ENCODE measurements at regions not wholly inside any gene's neighbourhood (a gene's known extent, or its start where the extent isn't known, plus 50 kb on each side); places are given as distances from the start of the nearest gene placed in this dataset.

- DNase-seq (ENCODE audit: low spot score) (no peak), ATAC-seq (no peak), FAIRE-seq (no peak)
- POLR2A ChIA-PET: no interaction called here
- H3K9me3 ChIP-seq (ENCODE audit: low read length): no peaks in the 10 kb centered on the region
- no peak overlapping the region for H3K4me2 ChIP-seq (ENCODE audit: low read depth, low read length)
- no peak overlapping the region for H3K27ac ChIP-seq (ENCODE audit: extremely low read length, insufficient read depth, low read length)
- intact Hi-C loops (cut with micrococcal nuclease; ENCODE audit: unreplicated experiment): no loop called here
- no peaks in the 10 kb centered on the region for H4K20me1 ChIP-seq (ENCODE audit: insufficient read depth, low read length)
- TF ChIP-seq MIXL1 (CRISPR knock-in tag; IDR thresholded peaks at IDR 0.05): no peak
- no peak for TF ChIP-seq CBX1 (IDR thresholded peaks at IDR 0.05; ENCODE audit: low read depth)
- TF ChIP-seq HMGXB3 (CRISPR knock-in tag; IDR thresholded peaks at IDR 0.05; ENCODE audit: borderline replicate concordance): no peak
- TF ChIP-seq NONO (IDR thresholded peaks at IDR 0.05): no peak
- no peak for TF ChIP-seq NONO (CRISPR knock-in tag; conservative IDR thresholded peaks at IDR 0.05)
- TF ChIP-seq SATB2 (CRISPR knock-in tag; IDR thresholded peaks at IDR 0.05): no peak
- TF ChIP-seq ZBTB4 (CRISPR knock-in tag; IDR thresholded peaks at IDR 0.05; ENCODE audit: borderline replicate concordance): no peak
- TF ChIP-seq BCL6 (CRISPR knock-in tag; IDR thresholded peaks at IDR 0.05): no peak
- no peak for TF ChIP-seq TAF1 (CRISPR knock-in tag; IDR thresholded peaks at IDR 0.05)
- TF ChIP-seq ZNF460 (CRISPR knock-in tag; IDR thresholded peaks at IDR 0.05; ENCODE audit: borderline replicate concordance): no peak
- no peak for TF ChIP-seq ZNF264 (CRISPR knock-in tag; IDR thresholded peaks at IDR 0.05)
- TF ChIP-seq SKI (IDR thresholded peaks at IDR 0.05; ENCODE audit: partially characterized antibody): no peak
- 21% methylated on average over 1 of the region's 1 CpG for WGBS (ENCODE audit: low lambda C conversion rate)
- CTCF ChIA-PET (ENCODE audit: low intra/inter-chr PET ratio, low total read pairs): no interaction called here
- no peaks in the 10 kb centered on the region for H3K4me1 ChIP-seq (ENCODE audit: insufficient read depth, low read length)
- no TSS peak for BruUV-seq (replicated peaks)
- no peak overlapping the region for H3K9ac ChIP-seq (ENCODE audit: insufficient read depth, low read depth, low read length)
- H2AFZ ChIP-seq (ENCODE audit: low read length): no peak overlapping the region
- H3K79me2 ChIP-seq (ENCODE audit: insufficient read depth, low read length): no peaks in the 10 kb centered on the region
- no peaks in the 10 kb centered on the region for H3K36me3 ChIP-seq (replicated peaks in 1 of 2; ENCODE audit: control insufficient read depth in 1 of 2, insufficient read depth in 2 of 2, low read length in 2 of 2)
- in situ Hi-C loops (cut with HindIII; ENCODE audit: extremely low pct_ligation_motif_present, low pct_unique_long_range_greater_than_20kb): no loop called here
- no peaks in the 10 kb centered on the region for H3K27me3 ChIP-seq (ENCODE audit: control insufficient read depth in 1 of 2, insufficient read depth in 2 of 2, low read length in 2 of 2)
- H3K4me3 ChIP-seq (replicated peaks in 1 of 3; ENCODE audit: insufficient read depth in 1 of 3, low read depth in 2 of 3, low read length in 3 of 3): no peak overlapping the region
These were observed 61.5 kb upstream of the RIPOR2 start for GRCh38 chr6:24997231-24997630.
